NCI-H2081 treated with DMSO at 0.1 percent for 48 hours (cell line): ENCODE measurements at regions not wholly inside any gene's neighbourhood (a gene's known extent, or its start where the extent isn't known, plus 50 kb on each side); places are given as distances from the start of the nearest gene placed in this dataset.
"Not testable (repeated sequence)": the region's sequence is repeated elsewhere in the genome, so short reads cannot be mapped to it uniquely, and the experiment has no call there.

Experiments used
- DNase-seq: peaks from one replicate; lab custom pipeline; 2025; lab: John Stamatoyannopoulos, UW

- DNase-seq: not testable (repeated sequence)
Measured at GRCh38 chr9:39567396-39567795, 211.9 kb downstream of the SPATA31A1 start.

DNA sequence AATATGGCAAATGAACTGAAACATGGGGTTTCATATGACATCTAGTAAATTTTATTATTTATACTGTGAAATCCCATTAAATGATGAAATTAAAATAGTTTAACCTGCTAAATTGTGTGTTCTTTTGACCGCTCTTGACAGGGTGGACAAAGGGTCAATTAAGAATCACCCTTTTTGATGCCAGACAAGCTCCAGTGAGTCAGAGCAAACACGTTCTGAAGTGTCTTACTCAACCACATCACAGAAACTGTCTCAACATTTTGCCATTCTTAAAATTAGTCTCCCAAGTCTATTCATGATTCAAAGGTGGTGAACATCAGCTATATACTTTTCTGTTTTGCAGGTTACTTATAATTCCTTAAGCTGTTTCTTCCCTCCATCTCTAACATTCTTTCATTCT is 213.4 kb downstream of the SPATA31A1 start:
- DNase-seq: not testable (repeated sequence)

- DNase-seq: not testable (repeated sequence)
Measured at GRCh38 chr9:39573024-39574022, 217.9 kb downstream of the SPATA31A1 start.

DNA sequence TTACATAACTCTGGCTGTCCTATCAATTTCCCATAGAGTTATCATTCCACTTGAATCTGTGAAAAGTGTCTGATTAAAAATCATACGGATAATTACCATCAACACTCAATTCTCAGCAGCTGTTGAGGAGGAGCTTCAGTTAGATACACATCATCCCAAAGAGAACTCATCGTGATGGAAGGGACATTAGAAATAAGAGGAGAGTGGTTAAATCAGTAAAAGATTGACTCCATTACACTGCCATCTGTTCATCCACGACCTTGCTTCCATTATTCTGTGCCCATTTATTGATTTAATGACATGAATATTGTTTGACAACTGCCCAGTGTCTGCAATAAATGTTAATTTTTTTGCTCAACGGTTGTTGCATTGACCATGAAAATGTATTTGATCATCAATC is 223.5 kb downstream of the SPATA31A1 start:
- not testable (repeated sequence) for DNase-seq

DNA sequence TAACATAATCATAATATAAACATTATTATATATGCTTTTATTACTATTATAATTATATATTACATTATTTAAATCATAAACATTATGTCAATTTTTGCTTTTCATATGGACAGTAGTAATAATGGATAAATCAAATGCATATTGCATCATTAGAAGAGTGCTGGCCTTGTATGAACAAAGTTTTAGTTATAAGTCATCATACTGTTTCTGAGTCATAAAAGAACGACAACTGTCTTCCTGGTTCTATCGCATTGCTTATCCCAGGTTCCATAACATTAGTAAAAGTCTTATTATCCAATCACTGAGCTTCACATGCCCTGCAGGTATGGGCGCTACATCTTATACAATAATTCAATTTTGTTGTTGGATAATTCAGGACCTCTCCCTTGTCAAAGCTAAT is 225.8 kb downstream of the SPATA31A1 start:
- not testable (repeated sequence) for DNase-seq

DNA sequence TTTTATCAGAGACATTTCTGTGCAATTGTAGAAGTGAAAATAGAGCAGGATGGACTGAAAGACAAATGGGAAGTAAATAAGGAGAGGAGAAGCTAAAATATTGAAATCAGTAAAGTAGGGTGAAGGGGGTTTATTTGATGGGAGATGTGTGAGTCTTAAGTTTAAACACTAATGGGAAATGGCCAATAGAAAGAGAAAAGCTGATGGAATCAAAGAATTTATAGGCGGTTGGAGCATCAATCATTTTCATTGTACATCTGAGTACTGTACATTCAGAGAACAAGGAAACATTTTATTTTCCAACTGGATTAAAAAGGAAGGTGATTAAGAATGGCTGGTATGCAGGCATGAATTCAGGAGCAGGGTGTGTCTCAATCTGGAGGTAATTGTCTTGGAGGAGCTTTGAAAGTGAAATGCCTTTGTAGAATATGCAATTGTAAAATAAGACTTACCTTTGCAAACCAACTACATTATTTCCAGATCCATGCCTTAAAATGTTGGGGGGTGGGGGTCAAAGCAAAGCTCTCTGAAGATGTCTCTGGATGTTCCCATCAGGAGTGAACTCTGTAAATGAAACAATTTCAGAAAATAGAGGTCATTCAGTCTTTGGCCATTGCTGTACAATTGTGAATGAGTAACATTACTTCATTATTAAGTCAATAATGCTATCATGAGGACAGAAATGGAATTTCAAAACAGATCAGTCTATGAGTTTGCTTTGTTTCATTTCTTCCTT is 227.4 kb downstream of the SPATA31A1 start:
- DNase-seq: not testable (repeated sequence)

- DNase-seq: not testable (repeated sequence)
Measured at GRCh38 chr9:39583413-39583747, 227.9 kb downstream of the SPATA31A1 start.

DNA sequence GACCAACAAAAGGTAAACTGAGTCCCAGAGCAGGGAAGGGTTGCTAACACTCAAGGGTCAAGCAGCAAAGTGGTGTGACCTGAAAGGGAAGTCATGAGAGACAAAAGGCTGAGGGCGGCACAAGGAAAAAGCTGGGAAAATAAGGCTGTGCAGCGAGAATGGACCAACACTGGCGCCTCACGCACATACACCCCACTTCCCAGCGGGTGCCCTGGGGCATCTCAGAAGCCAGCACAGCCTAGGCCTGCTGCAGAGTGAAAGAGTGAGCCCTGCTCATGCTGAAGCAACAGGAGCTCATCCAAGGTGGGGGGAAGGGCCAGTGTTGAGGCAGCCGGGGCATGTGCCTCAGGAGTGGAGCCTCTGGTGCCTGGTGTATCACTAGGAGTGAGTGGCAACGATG is 229.8 kb downstream of the SPATA31A1 start:
- not testable (repeated sequence) for DNase-seq

GRCh38 chr9:39587844-39588499 is 232.5 kb downstream of the SPATA31A1 start:
- no peak for DNase-seq

DNA sequence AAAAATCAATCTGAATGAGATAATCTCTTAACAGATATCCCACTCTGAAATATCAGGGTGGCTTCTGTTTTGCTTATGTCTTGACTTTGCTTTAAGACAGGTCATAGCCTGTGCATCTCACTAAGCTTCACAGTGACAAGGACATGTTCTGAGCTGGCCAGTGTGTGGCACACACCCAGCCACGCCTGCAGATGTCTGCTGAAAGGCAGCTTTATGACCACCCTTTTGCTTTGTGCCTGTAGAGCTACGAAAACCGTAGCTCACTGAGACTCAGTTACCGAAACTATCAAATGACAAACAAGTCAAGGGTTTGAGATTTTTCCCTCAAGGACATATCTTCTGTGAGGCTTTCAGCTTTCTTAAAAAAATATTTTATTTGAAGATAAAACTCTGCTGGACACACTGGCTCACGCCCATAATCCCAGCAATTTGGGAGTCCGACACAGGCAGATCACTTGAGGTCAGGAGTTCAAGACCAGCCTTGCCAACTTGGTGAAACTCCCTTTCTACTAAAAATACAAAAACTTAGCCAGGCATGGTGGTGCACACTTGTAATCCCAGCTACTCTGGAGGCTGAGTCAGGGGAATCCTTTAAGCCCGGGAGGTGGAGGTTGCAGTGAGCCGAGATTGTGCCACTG is 233.2 kb downstream of the SPATA31A1 start:
- no peak for DNase-seq

DNA sequence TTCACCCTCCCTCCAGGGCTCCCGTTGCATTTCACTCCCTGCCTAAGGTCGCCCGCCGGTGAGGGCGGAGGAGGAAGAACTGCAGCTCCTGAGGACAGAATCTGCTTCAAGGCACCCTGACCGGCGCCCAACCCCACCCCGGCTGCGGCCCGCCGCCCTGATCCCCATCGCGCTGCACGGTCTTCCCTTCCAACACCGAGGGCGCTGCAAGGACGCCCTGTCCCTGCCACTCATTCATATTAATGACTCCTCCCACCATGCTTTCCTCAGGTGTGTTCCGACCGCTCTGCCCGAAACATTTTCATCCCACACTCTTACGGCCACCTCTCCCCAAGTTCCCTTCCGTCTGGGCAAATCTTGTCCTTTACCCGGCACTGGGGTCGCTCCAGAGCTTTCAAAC is 248.6 kb downstream of the SPATA31A1 start:
- not testable (repeated sequence) for DNase-seq

DNA sequence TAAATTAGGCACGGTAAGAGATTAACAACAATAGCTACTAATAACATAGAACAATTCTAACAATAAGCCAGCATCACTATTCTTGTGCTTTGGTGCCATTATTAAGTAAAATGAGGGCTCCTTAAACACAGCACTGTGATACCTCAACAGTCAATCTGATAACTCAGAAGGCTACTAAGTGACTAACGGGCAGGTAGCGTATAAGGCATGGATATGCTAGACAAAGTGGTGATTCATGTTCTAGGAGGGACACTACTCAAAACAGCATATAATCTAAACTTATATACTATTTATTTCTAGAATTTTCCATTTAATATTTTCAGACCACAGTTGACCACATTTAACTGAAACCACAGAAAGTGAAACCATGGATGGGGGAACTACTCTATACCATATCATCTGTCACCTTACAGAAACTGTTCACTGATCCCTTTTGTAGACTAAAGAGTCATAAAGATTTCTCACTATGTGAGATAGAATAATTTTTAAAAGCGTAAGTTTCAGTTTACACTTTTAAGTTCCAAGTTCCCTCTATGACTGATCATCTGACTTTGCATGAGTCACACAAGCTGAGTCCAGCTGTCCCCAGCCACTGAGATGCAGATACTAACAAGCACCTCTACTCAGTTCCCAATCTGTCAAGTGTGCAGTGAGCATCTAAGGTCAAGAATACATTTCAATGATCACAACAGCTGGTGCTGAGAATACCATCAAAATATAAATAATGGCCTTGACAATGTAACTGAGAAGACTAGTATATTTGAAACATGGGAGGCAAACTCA is 256.2 kb downstream of the SPATA31A1 start:
- DNase-seq: not testable (repeated sequence)

GRCh38 chr9:39616480-39616879 is 261.0 kb downstream of the SPATA31A1 start:
- DNase-seq: not testable (repeated sequence)

DNA sequence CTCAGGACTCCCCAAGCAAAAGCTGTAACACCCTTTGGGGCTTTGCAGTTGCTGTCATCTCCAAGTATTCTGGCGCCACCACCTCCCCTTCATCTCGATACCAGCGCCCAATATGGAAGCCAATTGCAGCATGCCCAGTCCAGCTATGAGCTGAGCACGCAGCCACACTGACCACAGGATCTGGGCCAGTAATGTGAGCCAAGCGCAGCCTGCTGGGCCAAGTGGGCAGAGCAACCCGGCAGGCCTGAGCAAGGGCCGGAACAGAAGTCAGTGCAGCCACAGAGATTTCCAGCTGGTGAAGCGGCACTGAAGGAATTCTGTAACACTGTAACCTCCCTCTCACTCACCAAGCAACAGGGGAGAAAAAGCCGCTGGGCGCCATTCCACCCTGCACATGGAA is 268.6 kb downstream of the SPATA31A1 start:
- not testable (repeated sequence) for DNase-seq

DNA sequence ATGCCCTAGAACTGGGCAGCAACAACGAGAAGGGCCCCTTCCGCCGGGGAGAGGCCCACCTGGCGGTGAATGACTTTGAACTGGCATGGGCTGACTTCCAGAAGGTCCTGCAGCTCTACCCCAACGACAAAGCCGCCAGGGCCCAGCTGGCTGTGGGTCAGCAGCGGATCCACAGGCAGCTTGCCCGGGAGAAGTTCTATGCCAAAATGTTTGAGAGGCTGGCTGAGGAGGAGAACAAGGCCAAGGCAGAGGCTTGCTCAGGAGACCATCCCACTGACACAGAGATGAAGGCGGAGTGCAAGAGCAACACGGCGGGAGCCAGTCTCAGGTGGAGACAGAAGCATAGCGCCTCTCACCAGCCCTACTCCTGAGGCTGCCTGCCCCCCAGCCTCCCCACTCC is 276.6 kb downstream of the SPATA31A1 start:
- DNase-seq: not testable (repeated sequence)

DNA sequence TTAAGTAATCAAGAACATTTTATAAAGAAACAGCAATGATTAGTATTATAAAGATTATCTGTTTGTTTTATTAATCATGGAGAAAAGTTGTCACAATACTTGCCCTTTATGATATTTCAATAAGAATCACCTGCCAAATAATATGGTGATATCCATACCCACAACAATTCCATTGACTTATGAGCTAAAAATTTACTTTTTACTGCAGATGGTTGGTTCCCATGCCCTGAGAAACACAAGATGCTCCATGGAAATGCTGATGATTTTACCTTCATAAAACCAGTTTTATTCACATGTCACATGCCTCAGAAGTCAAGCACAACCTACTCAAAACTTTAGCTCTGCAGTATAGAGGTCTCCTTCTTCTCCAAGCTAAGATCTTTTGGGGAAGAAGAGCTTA is 293.6 kb downstream of the SPATA31A1 start:
- not testable (repeated sequence) for DNase-seq

DNA sequence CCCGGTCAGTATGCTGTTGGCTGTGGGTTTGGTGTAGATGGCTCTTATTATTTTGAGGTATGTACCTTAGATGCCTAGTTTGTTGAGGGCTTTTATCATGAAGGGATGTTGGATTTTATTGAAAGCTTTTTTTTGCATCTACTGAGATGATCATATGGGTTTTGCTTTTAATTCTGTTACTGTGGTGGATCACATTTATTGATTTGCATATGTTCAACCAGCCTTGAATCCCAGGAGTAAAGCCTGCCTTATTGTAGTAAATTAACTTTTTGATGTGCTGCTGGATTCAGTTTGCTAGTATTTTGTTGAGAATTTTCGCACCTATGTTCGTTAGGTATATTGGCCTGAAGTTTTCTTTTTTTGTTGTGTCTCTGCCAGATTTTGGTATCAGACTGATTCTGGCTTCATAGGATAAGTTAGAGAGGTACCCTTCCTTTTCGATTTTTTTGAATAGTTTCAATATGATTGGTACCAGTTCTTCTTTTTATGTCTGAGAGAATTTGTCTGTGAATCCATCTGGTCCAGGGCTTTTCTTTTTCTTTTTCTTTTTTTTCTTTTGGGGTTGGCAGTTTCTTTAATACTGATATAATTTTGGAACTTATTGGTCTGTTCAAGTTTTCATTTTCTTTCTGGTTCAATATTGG is 301.6 kb downstream of the SPATA31A1 start:
- DNase-seq: not testable (repeated sequence)

- not testable (repeated sequence) for DNase-seq
Measured at GRCh38 chr9:39663020-39663419, 307.6 kb downstream of the SPATA31A1 start.

- DNase-seq: not testable (repeated sequence)
Measured at GRCh38 chr9:39663713-39664112, 308.2 kb downstream of the SPATA31A1 start.

GRCh38 chr9:39665020-39665419 is 309.6 kb downstream of the SPATA31A1 start:
- DNase-seq: not testable (repeated sequence)
